ENCODE measurements at regions not wholly inside any gene's neighbourhood (a gene's known extent, or its start where the extent isn't known, plus 50 kb on each side); places are given as distances from the start of the nearest gene placed in this dataset.

DNA sequence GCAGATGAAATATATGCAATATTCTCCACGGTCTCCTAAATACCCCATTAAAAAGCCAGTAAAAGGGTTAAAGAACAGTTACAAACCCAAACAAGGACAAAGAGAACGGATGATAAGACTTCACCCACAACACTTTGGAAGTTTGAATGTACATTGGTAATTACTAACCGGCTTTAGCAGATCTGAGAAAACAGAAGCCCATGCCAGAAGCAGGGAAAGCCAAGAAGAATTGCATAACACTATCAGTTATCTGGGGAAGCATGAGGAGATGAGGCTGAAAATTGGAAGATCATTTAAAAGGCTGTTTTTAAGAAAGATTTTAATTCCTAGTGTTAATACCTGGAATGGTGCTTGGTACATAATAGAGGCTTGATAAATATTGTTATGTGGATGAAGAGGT, 55.6 kb upstream of the MYBPC1 start:
- peak; percentile 2 for DNase-seq (ENCODE audit: low read depth)
- no peak for TF ChIP-seq CTCF (IDR thresholded peaks at IDR 0.05; ENCODE audit: insufficient read depth, low read length)

More for the DNA sequence above, 55.6 kb upstream of the MYBPC1 start:
- H3K4me3 ChIP-seq (ENCODE audit: low read depth, low read length), result no peak overlapping the region
